ENCODE measurements at regions not wholly inside any gene's neighbourhood (a gene's known extent, or its start where the extent isn't known, plus 50 kb on each side); places are given as distances from the start of the nearest gene placed in this dataset.

- H3K4me3 ChIP-seq (ENCODE audit: low read length in 2 of 2), result no peak overlapping the region
- no peaks in the 10 kb centered on the region for H3K36me3 ChIP-seq (ENCODE audit: insufficient read depth, low read length)
- Mint-ChIP-seq H3K27ac (no peak overlapping the region), H3K9me3 (peaks cover 0 to 2% (median 0%) of the 10 kb centered on the region in 8 donors), H3K4me1 (no peaks in the 10 kb centered on the region), H3K4me3 (no peak overlapping the region), H3K27me3 (peaks cover 0 to 1% of the 10 kb centered on the region in 2 donors), H3K36me3 (no peaks in the 10 kb centered on the region)
- H3K27ac ChIP-seq (ENCODE audit: low read depth, low read length), result no peak overlapping the region
- ChIA-PET CTCF (ENCODE audit: partially characterized antibody) (interaction anchor here (1.0 kb wide), 1 partner anchor 385 kb away, joined by 3 read pairs; no protein-coding TSS in a partner anchor), POLR2A (ENCODE audit: partially characterized antibody) (no interaction called here)
- intact Hi-C loops (cut with micrococcal nuclease), result no loop called here
- H3K27me3 ChIP-seq (ENCODE audit: insufficient read depth, low read length), result no peaks in the 10 kb centered on the region
- no peaks in the 10 kb centered on the region for H3K9me3 ChIP-seq (ENCODE audit: control insufficient read depth in 1 of 2, low read length in 2 of 2)
- DNase-seq, result no peak
- no peaks in the 10 kb centered on the region for H3K4me1 ChIP-seq (ENCODE audit: insufficient read depth, low read length)
Observed at GRCh38 chr20:19021406-19022117, 190.9 kb upstream of the SLC24A3 start.

DNA sequence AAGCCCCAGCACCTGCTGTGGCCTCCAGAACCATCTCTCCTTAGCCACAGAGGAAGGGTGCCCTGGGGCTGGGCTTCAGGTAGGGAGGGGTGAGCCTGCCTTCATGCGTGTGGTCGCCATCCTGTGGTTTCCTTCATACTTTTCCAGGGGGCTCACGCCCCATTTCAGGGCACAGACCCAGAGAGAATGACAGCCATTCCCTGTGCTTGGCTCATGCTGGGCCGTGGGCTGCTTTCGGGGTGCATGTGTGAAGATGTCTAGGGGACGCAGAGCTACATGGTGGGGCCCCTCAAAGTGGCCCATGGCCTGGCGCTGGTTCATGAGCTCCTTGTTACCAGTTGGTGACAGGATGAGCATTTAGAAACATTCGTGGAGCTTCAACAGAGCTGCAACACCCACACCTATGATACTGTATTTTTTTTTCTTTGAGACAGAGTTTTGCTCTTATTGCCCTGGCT, 190.3 kb upstream of the SLC24A3 start:
- no peaks in the 10 kb centered on the region for H3K9me3 ChIP-seq (ENCODE audit: control insufficient read depth in 1 of 2, low read length in 2 of 2)
- Mint-ChIP-seq H3K4me1 (no peaks in the 10 kb centered on the region), H3K9me3 (peaks cover 0 to 2% (median 0%) of the 10 kb centered on the region in 8 donors), H3K27me3 (peaks cover 0 to 1% of the 10 kb centered on the region in 2 donors), H3K27ac (no peak overlapping the region), H3K36me3 (no peaks in the 10 kb centered on the region), H3K4me3 (no peak overlapping the region)
- H3K4me3 ChIP-seq (ENCODE audit: low read length in 2 of 2), result no peak overlapping the region
- intact Hi-C loops (cut with micrococcal nuclease), result no loop called here
- CTCF ChIA-PET (ENCODE audit: partially characterized antibody), result interaction anchor here (1.0 kb wide), 1 partner anchor 386 kb away, joined by 3 read pairs; no protein-coding TSS in a partner anchor
- H3K4me1 ChIP-seq (ENCODE audit: insufficient read depth, low read length), result no peaks in the 10 kb centered on the region
- POLR2A ChIA-PET (ENCODE audit: partially characterized antibody), result no interaction called here
- H3K36me3 ChIP-seq (ENCODE audit: insufficient read depth, low read length), result no peaks in the 10 kb centered on the region
- no peaks in the 10 kb centered on the region for H3K27me3 ChIP-seq (ENCODE audit: insufficient read depth, low read length)
- no peak for DNase-seq
- no peak overlapping the region for H3K27ac ChIP-seq (ENCODE audit: low read depth, low read length)

DNA sequence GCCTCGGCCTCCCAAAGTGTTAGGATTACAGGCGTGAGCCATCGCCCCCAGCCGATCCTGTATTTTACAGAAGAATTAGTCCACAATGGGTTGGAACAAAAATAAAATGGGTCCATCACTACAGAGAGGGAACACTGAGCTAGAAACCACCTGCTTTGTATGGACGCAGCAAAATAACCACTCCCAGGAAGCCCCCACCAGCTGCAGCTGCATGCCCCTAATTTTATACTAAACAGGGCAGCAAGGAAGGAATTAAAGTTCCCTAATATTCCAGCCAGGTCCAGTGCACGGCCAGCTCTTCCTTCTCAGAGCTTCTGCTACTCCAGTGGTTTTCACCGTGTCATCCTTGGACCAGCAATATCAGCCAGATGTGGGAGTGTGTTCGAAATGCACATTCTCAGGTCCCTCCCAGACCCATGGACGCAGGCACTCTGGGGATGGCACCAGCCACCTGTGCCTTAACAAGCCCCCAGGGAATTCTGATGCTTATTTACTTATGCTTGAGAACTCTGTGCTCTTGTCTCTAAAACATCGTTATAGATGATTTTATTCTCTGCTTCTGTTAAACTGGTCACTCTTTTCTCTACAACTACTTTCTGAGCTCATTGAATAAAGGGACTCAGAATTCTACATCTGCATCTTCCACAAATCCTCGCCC, 189.5 kb upstream of the SLC24A3 start:
- Mint-ChIP-seq H3K27ac (no peak overlapping the region), H3K27me3 (peaks cover 0 to 1% of the 10 kb centered on the region in 2 donors), H3K36me3 (no peaks in the 10 kb centered on the region), H3K9me3 (peaks cover 0 to 4% (median 0%) of the 10 kb centered on the region in 8 donors), H3K4me3 (no peak overlapping the region), H3K4me1 (no peaks in the 10 kb centered on the region)
- H3K27me3 ChIP-seq (ENCODE audit: insufficient read depth, low read length), result no peaks in the 10 kb centered on the region
- H3K4me3 ChIP-seq (ENCODE audit: low read length in 2 of 2), result no peak overlapping the region
- ChIA-PET CTCF (ENCODE audit: partially characterized antibody) (interaction anchor here (1.0 kb wide), 1 partner anchor 387 kb away, joined by 3 read pairs; no protein-coding TSS in a partner anchor), POLR2A (ENCODE audit: partially characterized antibody) (no interaction called here)
- no peaks in the 10 kb centered on the region for H3K36me3 ChIP-seq (ENCODE audit: insufficient read depth, low read length)
- H3K27ac ChIP-seq (ENCODE audit: low read depth, low read length), result no peak overlapping the region
- no peaks in the 10 kb centered on the region for H3K4me1 ChIP-seq (ENCODE audit: insufficient read depth, low read length)
- intact Hi-C loops (cut with micrococcal nuclease), result no loop called here
- no peaks in the 10 kb centered on the region for H3K9me3 ChIP-seq (ENCODE audit: control insufficient read depth in 1 of 2, low read length in 2 of 2)
- DNase-seq, result no peak

- peaks cover 0 to 1% of the 10 kb centered on the region in 2 donors for H3K27me3 Mint-ChIP-seq
- Histone ChIP-seq H3K4me1 (ENCODE audit: insufficient read depth, low read length) (no peaks in the 10 kb centered on the region), H3K27ac (ENCODE audit: low read depth, low read length) (no peak overlapping the region), H3K27me3 (ENCODE audit: insufficient read depth, low read length) (no peaks in the 10 kb centered on the region), H3K4me3 (ENCODE audit: low read length in 2 of 2) (no peak overlapping the region), H3K36me3 (ENCODE audit: insufficient read depth, low read length) (no peaks in the 10 kb centered on the region), H3K9me3 (ENCODE audit: control insufficient read depth in 1 of 2, low read length in 2 of 2) (no peaks in the 10 kb centered on the region)
- CTCF ChIA-PET (ENCODE audit: partially characterized antibody), result no interaction called here
- no peak for DNase-seq
- no peak overlapping the region for H3K27ac Mint-ChIP-seq
- POLR2A ChIA-PET (ENCODE audit: partially characterized antibody), result no interaction called here
- H3K4me1 Mint-ChIP-seq, result no peaks in the 10 kb centered on the region
- H3K9me3 Mint-ChIP-seq, result peaks cover 0 to 9% (median 2%) of the 10 kb centered on the region in 8 donors
- no peak overlapping the region for H3K4me3 Mint-ChIP-seq
- no peaks in the 10 kb centered on the region for H3K36me3 Mint-ChIP-seq
- intact Hi-C loops (cut with micrococcal nuclease), result no loop called here
Observed at GRCh38 chr20:19024296-19025035, 188.0 kb upstream of the SLC24A3 start.

DNA sequence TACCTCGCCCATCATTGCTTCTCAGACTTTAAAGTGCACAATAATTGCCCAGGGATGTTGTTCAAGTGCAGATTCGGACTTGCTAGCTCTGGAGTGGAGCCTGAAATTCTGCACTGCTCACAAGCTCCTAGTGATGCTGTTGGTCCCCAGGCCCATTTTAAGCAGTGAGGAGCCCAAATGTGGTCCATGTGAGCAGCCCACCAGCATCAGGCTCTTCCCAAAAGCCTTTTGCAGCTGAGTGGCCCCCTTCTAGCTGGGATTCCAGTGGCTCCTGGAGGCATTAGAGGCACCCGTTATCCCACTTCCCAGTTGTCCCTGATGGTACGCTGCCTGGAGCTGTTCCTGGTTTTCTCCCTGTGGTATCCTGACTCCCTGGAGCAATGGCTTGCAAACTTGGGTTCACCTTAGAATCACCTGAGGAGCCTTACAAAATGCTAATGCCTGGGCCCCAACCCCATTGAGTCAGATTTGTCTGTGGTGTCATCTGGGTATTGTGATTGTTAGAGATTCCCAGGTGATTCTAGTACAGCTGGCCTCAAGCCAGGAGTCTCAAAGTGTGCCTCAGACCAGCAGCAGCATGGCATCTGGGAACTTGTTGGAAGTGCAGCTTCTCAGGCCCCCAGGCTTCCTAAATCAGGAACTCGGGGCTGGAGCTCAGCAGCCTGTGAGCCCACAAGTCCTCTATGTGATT, 186.9 kb upstream of the SLC24A3 start:
- H3K27me3 ChIP-seq (ENCODE audit: insufficient read depth, low read length), result no peaks in the 10 kb centered on the region
- Mint-ChIP-seq H3K9me3 (peaks cover 0 to 12% (median 4%) of the 10 kb centered on the region in 8 donors), H3K27ac (no peak overlapping the region), H3K4me3 (no peak overlapping the region), H3K4me1 (no peaks in the 10 kb centered on the region), H3K36me3 (no peaks in the 10 kb centered on the region), H3K27me3 (peaks cover 0 to 1% of the 10 kb centered on the region in 2 donors)
- no peaks in the 10 kb centered on the region for H3K4me1 ChIP-seq (ENCODE audit: insufficient read depth, low read length)
- H3K9me3 ChIP-seq (ENCODE audit: control insufficient read depth in 1 of 2, low read length in 2 of 2), result no peaks in the 10 kb centered on the region
- intact Hi-C loops (cut with micrococcal nuclease), result no loop called here
- ChIA-PET POLR2A (ENCODE audit: partially characterized antibody) (no interaction called here), CTCF (ENCODE audit: partially characterized antibody) (interaction anchor here (1.2 kb wide), 1 partner anchor 42 kb away, joined by 3 read pairs; no protein-coding TSS in a partner anchor)
- H3K27ac ChIP-seq (ENCODE audit: low read depth, low read length), result no peak overlapping the region
- no peak overlapping the region for H3K4me3 ChIP-seq (ENCODE audit: low read length in 2 of 2)
- no peaks in the 10 kb centered on the region for H3K36me3 ChIP-seq (ENCODE audit: insufficient read depth, low read length)
- DNase-seq, result no peak

DNA sequence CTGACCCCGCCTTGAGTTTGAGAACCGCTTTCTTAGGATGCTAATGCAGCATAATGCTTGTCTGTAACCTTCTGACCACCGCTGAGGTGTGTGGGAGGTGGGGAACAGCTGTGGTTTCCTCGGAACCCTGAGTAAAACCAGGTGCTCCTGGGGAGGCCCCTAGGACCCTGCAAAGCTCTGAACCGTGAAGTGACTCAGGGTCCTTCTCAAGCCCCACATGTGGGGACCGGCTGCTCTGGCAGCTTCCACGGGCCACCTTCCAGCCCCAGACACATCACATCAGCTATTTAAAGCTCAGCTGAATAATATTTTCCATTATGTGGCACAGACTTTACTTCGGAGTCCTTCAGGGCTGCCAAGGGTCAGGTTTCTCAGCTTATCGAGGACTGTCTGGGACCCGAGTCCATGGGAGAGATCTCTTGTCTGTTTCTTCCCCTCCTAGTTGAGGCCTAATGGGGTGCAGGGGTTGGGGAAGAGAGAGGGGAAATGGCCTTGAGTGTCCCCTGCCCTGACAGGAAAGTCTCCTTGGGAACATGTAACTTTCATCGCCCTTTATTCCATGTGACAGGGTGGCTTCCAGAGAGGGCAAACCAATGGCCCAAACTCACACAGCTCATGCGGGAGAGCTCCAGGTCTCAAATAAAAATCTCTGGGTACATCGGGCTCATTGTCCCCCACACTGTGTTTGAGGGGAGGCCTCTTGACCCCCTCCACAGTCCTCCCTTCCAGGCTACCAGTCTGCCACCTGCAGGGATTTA, 186.1 kb upstream of the SLC24A3 start:
- ChIA-PET POLR2A (ENCODE audit: partially characterized antibody) (no interaction called here), CTCF (ENCODE audit: partially characterized antibody) (interaction anchor here (1.2 kb wide), 1 partner anchor 41 kb away, joined by 3 read pairs; no protein-coding TSS in a partner anchor)
- Histone ChIP-seq H3K27ac (ENCODE audit: low read depth, low read length) (no peak overlapping the region), H3K9me3 (ENCODE audit: control insufficient read depth in 1 of 2, low read length in 2 of 2) (no peaks in the 10 kb centered on the region), H3K36me3 (ENCODE audit: insufficient read depth, low read length) (no peaks in the 10 kb centered on the region), H3K4me3 (ENCODE audit: low read length in 2 of 2) (no peak overlapping the region), H3K4me1 (ENCODE audit: insufficient read depth, low read length) (no peaks in the 10 kb centered on the region), H3K27me3 (ENCODE audit: insufficient read depth, low read length) (no peaks in the 10 kb centered on the region)
- H3K27me3 Mint-ChIP-seq, result peaks cover 0 to under 1% of the 10 kb centered on the region in 2 donors
- no peak overlapping the region for H3K27ac Mint-ChIP-seq
- no peaks in the 10 kb centered on the region for H3K36me3 Mint-ChIP-seq
- H3K4me1 Mint-ChIP-seq, result no peaks in the 10 kb centered on the region
- no peak overlapping the region for H3K4me3 Mint-ChIP-seq
- DNase-seq, result no peak
- H3K9me3 Mint-ChIP-seq, result peaks cover 2 to 16% (median 3%) of the 10 kb centered on the region in 8 donors
- intact Hi-C loops (cut with micrococcal nuclease), result no loop called here
